HEK293 (cell line): ENCODE measurements at regions not wholly inside any gene's neighbourhood (a gene's known extent, or its start where the extent isn't known, plus 50 kb on each side); places are given as distances from the start of the nearest gene placed in this dataset.

ENCODE experiments used
- CTCF ChIA-PET: fragments of 350-600 bp; formaldehyde crosslinking; extraction: SDS; loops from one replicate; lab custom pipeline; 2021; ENCODE audit warnings: antibody characterized with exemption; lab: Yijun Ruan, JAX
- POLR2A ChIA-PET: fragments of 300-600 bp; formaldehyde crosslinking; extraction: SDS; loops from one replicate; lab custom pipeline; 2020; ENCODE audit warnings: antibody characterized with exemption, inconsistent platforms; lab: Yijun Ruan, JAX
- H3K27ac ChIP-seq: fragments of 200-500 bp; sonication (Bioruptor generic); 2 replicates; pipeline ENCODE4 v1.5.1; 2014; ENCODE audit warnings: low read depth, low read length, control low read depth, inconsistent platforms; ENCODE audit errors: extremely low read depth
- H3K36me3 ChIP-seq, 2 experiments: fragments of 200-500 bp in 1 of 2; sonication (Bioruptor generic) in 1 of 2; 1 replicate in 1 of 2; 2 replicates in 1 of 2; pipeline ENCODE4 v1.5.1; 2014 to 2017; ENCODE audit warnings: inconsistent platforms in 2 of 2, low read length in 2 of 2; ENCODE audit not compliant: control insufficient read depth in 2 of 2, insufficient read depth in 1 of 2
- H3K4me1 ChIP-seq: fragments of 200-500 bp; sonication (Bioruptor generic); 2 replicates; pipeline ENCODE4 v1.5.1; 2014; ENCODE audit warnings: mild to moderate bottlenecking, low read length, inconsistent platforms; ENCODE audit not compliant: control insufficient read depth, insufficient read depth
- H3K4me3 ChIP-seq: 2 replicates; pipeline ENCODE4 v1.5.1; 2011; ENCODE audit warnings: low read depth, mild to moderate bottlenecking, control low read depth, low read length, moderate library complexity
- H3K9me3 ChIP-seq: fragments of 200-500 bp; sonication (Bioruptor generic); 2 replicates; pipeline ENCODE4 v1.5.1; 2014; ENCODE audit warnings: low read depth, low read length, inconsistent platforms; ENCODE audit not compliant: control insufficient read depth, insufficient read depth
- PBX3 ChIP-seq: sonication (generic); formaldehyde crosslinking; IDR thresholded peaks from 2 replicates; pipeline ENCODE4 v1.8.1; 2022; ENCODE audit warnings: mild to moderate bottlenecking, moderate library complexity, missing genetic modification reagents
- SALL2 ChIP-seq: fragments of 450-650 bp; formaldehyde crosslinking; IDR thresholded peaks from 2 replicates; pipeline ENCODE4 v1.5.0; 2017; ENCODE audit warnings: missing biosample characterization, mild to moderate bottlenecking, missing genetic modification characterization, borderline replicate concordance
- SP2 ChIP-seq: fragments of 450-650 bp; formaldehyde crosslinking; IDR thresholded peaks from 2 replicates; pipeline ENCODE4 v1.5.1; 2016; ENCODE audit warnings: missing biosample characterization, missing genetic modification characterization
- TRIM28 ChIP-seq: IDR thresholded peaks from 2 replicates; pipeline ENCODE4 v1.6.1; 2011; ENCODE audit warnings: low read length, control low read depth, borderline replicate concordance
- ZBTB48 ChIP-seq: fragments of 450-650 bp; formaldehyde crosslinking; IDR thresholded peaks from 2 replicates; pipeline ENCODE4 v1.5.1; 2016; ENCODE audit warnings: missing biosample characterization, missing genetic modification characterization
- ZFP3 ChIP-seq: fragments of 450-650 bp; formaldehyde crosslinking; IDR thresholded peaks from 2 replicates; pipeline ENCODE4 v1.5.1; 2016; ENCODE audit warnings: low read depth, missing biosample characterization, missing genetic modification characterization
- ZIC2 ChIP-seq: fragments of 450-650 bp; formaldehyde crosslinking; IDR thresholded peaks from 2 replicates; pipeline ENCODE4 v1.5.1; 2016; ENCODE audit warnings: missing biosample characterization, missing genetic modification characterization
- ZNF112 ChIP-seq: fragments of 450-650 bp; formaldehyde crosslinking; IDR thresholded peaks from 2 replicates; pipeline ENCODE4 v1.5.0; 2017; ENCODE audit warnings: missing biosample characterization, missing genetic modification characterization
- ZNF114 ChIP-seq: fragments of 450-650 bp; formaldehyde crosslinking; IDR thresholded peaks from 2 replicates; pipeline ENCODE4 v1.5.0; 2017; ENCODE audit warnings: missing biosample characterization, missing genetic modification characterization
- ZNF184 ChIP-seq: fragments of 450-650 bp; IDR thresholded peaks from 2 replicates; pipeline ENCODE4 v1.5.1; 2018; ENCODE audit warnings: missing biosample characterization, mild to moderate bottlenecking, missing genetic modification characterization
- ZNF19 ChIP-seq: fragments of 450-650 bp; formaldehyde crosslinking; IDR thresholded peaks from 2 replicates; pipeline ENCODE4; 2016; ENCODE audit warnings: missing biosample characterization, missing genetic modification characterization, low read depth
- ZNF266 ChIP-seq: fragments of 450-650 bp; formaldehyde crosslinking; IDR thresholded peaks from 2 replicates; pipeline ENCODE4 v1.5.1; 2016; ENCODE audit warnings: missing biosample characterization, missing genetic modification characterization, low read depth
- ZNF529 ChIP-seq: fragments of 450-650 bp; formaldehyde crosslinking; IDR thresholded peaks from 2 replicates; pipeline ENCODE4 v1.5.1; 2017; ENCODE audit warnings: missing genetic modification characterization, missing biosample characterization; ENCODE audit not compliant: insufficient replicate concordance
- ZNF530 ChIP-seq: fragments of 450-650 bp; formaldehyde crosslinking; IDR thresholded peaks from 2 replicates; pipeline ENCODE4 v1.5.1; 2016; ENCODE audit warnings: low read depth, missing biosample characterization, missing genetic modification characterization
- ZNF544 ChIP-seq: fragments of 450-650 bp; formaldehyde crosslinking; IDR thresholded peaks from 2 replicates; pipeline ENCODE4 v1.5.0; 2017; ENCODE audit warnings: missing biosample characterization, missing genetic modification characterization
- ZNF626 ChIP-seq: fragments of 450-650 bp; sonication (Bioruptor Pico); formaldehyde crosslinking; IDR thresholded peaks from 2 replicates; pipeline ENCODE4 v1.5.1; 2018; ENCODE audit warnings: missing biosample characterization, missing genetic modification characterization, inconsistent platforms
- ZNF76 ChIP-seq: fragments of 450-650 bp; formaldehyde crosslinking; IDR thresholded peaks from 2 replicates; pipeline ENCODE4; 2016; ENCODE audit warnings: low read depth, missing biosample characterization, missing genetic modification characterization, borderline replicate concordance
- ZNF776 ChIP-seq: fragments of 450-650 bp; formaldehyde crosslinking; IDR thresholded peaks from 2 replicates; pipeline ENCODE4 v1.5.0; 2017; ENCODE audit warnings: missing biosample characterization, missing genetic modification characterization, borderline replicate concordance
- TF ChIP-seq, protein P1 (sequence below): fragments of 450-650 bp; formaldehyde crosslinking; IDR thresholded peaks from 2 replicates; pipeline ENCODE4; 2016; ENCODE audit warnings: missing biosample characterization, missing genetic modification characterization
- TF ChIP-seq, protein P2 (sequence below): fragments of 450-650 bp; formaldehyde crosslinking; IDR thresholded peaks from 2 replicates; pipeline ENCODE4 v1.5.1; 2016; ENCODE audit warnings: missing biosample characterization, missing genetic modification characterization
- TF ChIP-seq, protein P3 (sequence below): fragments of 450-650 bp; formaldehyde crosslinking; IDR thresholded peaks from 2 replicates; pipeline ENCODE4 v1.5.1; 2016; ENCODE audit warnings: missing biosample characterization, missing genetic modification characterization
- TF ChIP-seq, protein P4 (sequence below): IDR thresholded peaks from 2 replicates; pipeline ENCODE4 v1.6.1; 2011; ENCODE audit warnings: mild to moderate bottlenecking, low read depth, low read length, borderline replicate concordance

GRCh38 chr6:147855803-147856482 is 347.5 kb downstream of the SAMD5 start:
- ChIA-PET CTCF (interaction anchor here (1.1 kb wide), 1 partner anchor 289 kb away, joined by 3 read pairs; no protein-coding TSS in a partner anchor), POLR2A (no interaction called here)
- Histone ChIP-seq H3K4me3 (no peak overlapping the region), H3K27ac (no peak overlapping the region), H3K4me1 (no peaks in the 10 kb centered on the region), H3K9me3 (no peaks in the 10 kb centered on the region), H3K36me3 (no peaks in the 10 kb centered on the region)
- TF ChIP-seq SALL2 (tag by site-specific recombination): no peak
- no peak for TF ChIP-seq TRIM28
- TF ChIP-seq ZNF19 (tag by site-specific recombination): no peak
- TF ChIP-seq ZNF114 (tag by site-specific recombination): no peak
- TF ChIP-seq, protein P1, sequence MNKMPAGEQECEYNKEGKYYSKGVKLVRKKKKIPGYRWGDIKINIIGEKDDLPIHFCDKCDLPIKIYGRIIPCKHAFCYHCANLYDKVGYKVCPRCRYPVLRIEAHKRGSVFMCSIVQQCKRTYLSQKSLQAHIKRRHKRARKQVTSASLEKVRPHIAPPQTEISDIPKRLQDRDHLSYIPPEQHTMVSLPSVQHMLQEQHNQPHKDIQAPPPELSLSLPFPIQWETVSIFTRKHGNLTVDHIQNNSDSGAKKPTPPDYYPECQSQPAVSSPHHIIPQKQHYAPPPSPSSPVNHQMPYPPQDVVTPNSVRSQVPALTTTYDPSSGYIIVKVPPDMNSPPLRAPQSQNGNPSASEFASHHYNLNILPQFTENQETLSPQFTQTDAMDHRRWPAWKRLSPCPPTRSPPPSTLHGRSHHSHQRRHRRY: no peak

DNA sequence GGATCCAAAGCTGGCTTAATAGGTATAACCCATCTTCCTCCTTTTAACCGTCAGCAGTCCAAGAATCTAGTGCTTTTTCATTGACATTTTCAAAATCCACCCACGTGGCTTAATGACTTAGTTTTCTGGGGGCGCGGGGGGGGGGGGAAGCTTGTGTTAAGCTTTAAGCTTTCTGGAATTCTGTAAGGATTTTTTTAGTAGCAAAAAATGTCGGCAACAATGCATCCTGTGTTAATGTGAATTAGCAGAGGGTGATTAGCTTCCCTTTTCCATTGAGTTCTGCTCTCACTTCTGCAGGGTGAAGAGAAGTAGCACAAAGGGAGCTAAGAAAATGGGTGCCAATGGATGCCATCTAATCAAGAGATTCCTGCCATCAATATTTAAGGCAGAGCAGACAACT is 348.2 kb downstream of the SAMD5 start:
- Histone ChIP-seq H3K36me3 (no peaks in the 10 kb centered on the region), H3K4me1 (no peaks in the 10 kb centered on the region), H3K4me3 (no peak overlapping the region), H3K27ac (no peak overlapping the region), H3K9me3 (no peaks in the 10 kb centered on the region)
- TF ChIP-seq ZNF530 (tag by site-specific recombination) (no peak), ZBTB48 (no peak), ZNF76 (tag by site-specific recombination) (no peak), PBX3 (CRISPR knock-in tag) (no peak), ZFP3 (no peak), ZIC2 (tag by site-specific recombination) (no peak), ZNF529 (tag by site-specific recombination) (no peak), ZNF544 (no peak), ZNF266 (tag by site-specific recombination) (no peak), ZNF626 (tag by site-specific recombination) (no peak), ZNF184 (tag by site-specific recombination) (no peak), ZNF776 (tag by site-specific recombination) (no peak), ZNF112 (tag by site-specific recombination) (no peak), SP2 (tag by site-specific recombination) (no peak)
- TF ChIP-seq, protein P2, sequence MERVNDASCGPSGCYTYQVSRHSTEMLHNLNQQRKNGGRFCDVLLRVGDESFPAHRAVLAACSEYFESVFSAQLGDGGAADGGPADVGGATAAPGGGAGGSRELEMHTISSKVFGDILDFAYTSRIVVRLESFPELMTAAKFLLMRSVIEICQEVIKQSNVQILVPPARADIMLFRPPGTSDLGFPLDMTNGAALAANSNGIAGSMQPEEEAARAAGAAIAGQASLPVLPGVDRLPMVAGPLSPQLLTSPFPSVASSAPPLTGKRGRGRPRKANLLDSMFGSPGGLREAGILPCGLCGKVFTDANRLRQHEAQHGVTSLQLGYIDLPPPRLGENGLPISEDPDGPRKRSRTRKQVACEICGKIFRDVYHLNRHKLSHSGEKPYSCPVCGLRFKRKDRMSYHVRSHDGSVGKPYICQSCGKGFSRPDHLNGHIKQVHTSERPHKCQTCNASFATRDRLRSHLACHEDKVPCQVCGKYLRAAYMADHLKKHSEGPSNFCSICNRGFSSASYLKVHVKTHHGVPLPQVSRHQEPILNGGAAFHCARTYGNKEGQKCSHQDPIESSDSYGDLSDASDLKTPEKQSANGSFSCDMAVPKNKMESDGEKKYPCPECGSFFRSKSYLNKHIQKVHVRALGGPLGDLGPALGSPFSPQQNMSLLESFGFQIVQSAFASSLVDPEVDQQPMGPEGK: no peak
- TF ChIP-seq, protein P3, sequence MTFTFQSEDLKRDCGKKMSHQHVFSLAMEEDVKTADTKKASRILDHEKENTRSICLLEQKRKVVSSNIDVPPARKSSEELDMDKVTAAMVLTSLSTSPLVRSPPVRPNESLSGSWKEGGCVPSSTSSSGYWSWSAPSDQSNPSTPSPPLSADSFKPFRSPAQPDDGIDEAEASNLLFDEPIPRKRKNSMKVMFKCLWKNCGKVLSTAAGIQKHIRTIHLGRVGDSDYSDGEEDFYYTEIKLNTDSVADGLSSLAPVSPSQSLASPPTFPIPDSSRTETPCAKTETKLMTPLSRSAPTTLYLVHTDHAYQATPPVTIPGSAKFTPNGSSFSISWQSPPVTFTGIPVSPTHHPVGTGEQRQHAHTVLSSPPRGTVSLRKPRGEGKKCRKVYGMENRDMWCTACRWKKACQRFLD (tag by site-specific recombination): no peak
- TF ChIP-seq, protein P4, sequence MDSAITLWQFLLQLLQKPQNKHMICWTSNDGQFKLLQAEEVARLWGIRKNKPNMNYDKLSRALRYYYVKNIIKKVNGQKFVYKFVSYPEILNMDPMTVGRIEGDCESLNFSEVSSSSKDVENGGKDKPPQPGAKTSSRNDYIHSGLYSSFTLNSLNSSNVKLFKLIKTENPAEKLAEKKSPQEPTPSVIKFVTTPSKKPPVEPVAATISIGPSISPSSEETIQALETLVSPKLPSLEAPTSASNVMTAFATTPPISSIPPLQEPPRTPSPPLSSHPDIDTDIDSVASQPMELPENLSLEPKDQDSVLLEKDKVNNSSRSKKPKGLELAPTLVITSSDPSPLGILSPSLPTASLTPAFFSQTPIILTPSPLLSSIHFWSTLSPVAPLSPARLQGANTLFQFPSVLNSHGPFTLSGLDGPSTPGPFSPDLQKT: no peak
- ChIA-PET POLR2A (no interaction called here), CTCF (interaction anchor here (1.1 kb wide), 1 partner anchor 288 kb away, joined by 3 read pairs; no protein-coding TSS in a partner anchor)
